Upper lobe of left lung (tissue), 6 donors: ENCODE measurements at regions not wholly inside any gene's neighbourhood (a gene's known extent, or its start where the extent isn't known, plus 50 kb on each side); places are given as distances from the start of the nearest gene placed in this dataset.

Experiments used
- ATAC-seq, 2 donors: fragments of 200-7000 bp; cut with Tn5 transposase; one replicate each; pipeline ENCODE4 v1.9.1; 2022; ENCODE audit warnings: mild to moderate bottlenecking in 2 of 2, moderate library complexity in 2 of 2; ENCODE audit not compliant: low FRiP score in 2 of 2
- DNase-seq, 2 donors: peaks; one replicate each; pipeline ENCODE4 v3.0.0-alpha.2; 2019 to 2020
- H3K27ac ChIP-seq, 4 donors: fragments of 200-600 bp; sonication (generic); one replicate each; pipeline ENCODE4 v1.5.1; 2016 to 2019
- H3K27me3 ChIP-seq, 4 donors: fragments of 200-600 bp; sonication (generic); one replicate each; pipeline ENCODE4 v1.5.1; 2017 to 2019
- H3K36me3 ChIP-seq, 4 donors: fragments of 200-600 bp; sonication (generic); one replicate each; pipeline ENCODE4 v1.5.1; 2016 to 2019
- H3K4me1 ChIP-seq, 4 donors: fragments of 200-600 bp; sonication (generic); one replicate each; pipeline ENCODE4 v1.5.1; 2018 to 2019
- H3K4me3 ChIP-seq, 4 donors: fragments of 200-600 bp; sonication (generic); one replicate each; pipeline ENCODE4 v1.5.1; 2017 to 2019; ENCODE audit warnings: mild to moderate bottlenecking in 2 of 4, moderate library complexity in 1 of 4
- H3K9me3 ChIP-seq, 4 donors: fragments of 200-600 bp; sonication (generic); one replicate each; pipeline ENCODE4 v1.5.1; 2018 to 2019
- CTCF ChIP-seq, 6 experiments: fragments of 450-650 bp in 4 of 6; fragments of 200-600 bp in 2 of 6; sonication (generic) in 2 of 6; IDR thresholded peaks; one replicate each; pipeline ENCODE4 v1.5.1; 2016 to 2019; ENCODE audit warnings: antibody characterized with exemption in 6 of 6
- EP300 ChIP-seq, 4 donors: sonication (generic); formaldehyde crosslinking; IDR thresholded peaks; one replicate each; pipeline ENCODE4 v1.5.1; 2017; ENCODE audit warnings: antibody characterized with exemption in 4 of 4, control low read depth in 2 of 4
- POLR2A ChIP-seq, 4 donors: fragments of 450-650 bp; IDR thresholded peaks; one replicate each; pipeline ENCODE4 v1.5.1; 2016 to 2017; ENCODE audit warnings: antibody characterized with exemption in 4 of 4, mild to moderate bottlenecking in 2 of 4
- POLR2AphosphoS5 ChIP-seq, 2 donors: sonication (generic); formaldehyde crosslinking; IDR thresholded peaks; one replicate each; pipeline ENCODE4 v1.5.1; 2017; ENCODE audit warnings: antibody characterized with exemption in 2 of 2
- WGBS, 2 donors: methylation state at CpG; one replicate each; pipeline ENCODE4 v1.1.5; 2017 to 2018; 5-methylcytosine and 5-hydroxymethylcytosine counted together
- donor health status: DM: no; HTN: no; CAD: no; lungs with moderate emphysema.
- donor health status: DM: no; HTN: yes; CAD: no; lungs with severe emphysema.

- H3K27ac ChIP-seq = no peak overlapping the region
- H3K27me3 ChIP-seq = no peaks in the 10 kb centered on the region
- DNase-seq (no peak), ATAC-seq (no peak)
- peaks cover 0 to 10% (median 4%) of the 10 kb centered on the region in 4 donors for H3K9me3 ChIP-seq
- no peaks in the 10 kb centered on the region for H3K36me3 ChIP-seq
- no peaks in the 10 kb centered on the region for H3K4me1 ChIP-seq
- H3K4me3 ChIP-seq = no peak overlapping the region
- WGBS, 2 donors = 65 to 68% methylated on average over 3 of the region's 3 CpGs
- TF ChIP-seq POLR2A (IDR thresholded peaks at IDR 0.05) (no peak), POLR2AphosphoS5 (IDR thresholded peaks at IDR 0.05) (no peak), CTCF (IDR thresholded peaks at IDR 0.05) (no peak), EP300 (IDR thresholded peaks at IDR 0.05) (no peak)
Observed at GRCh38 chr12:42936991-42937390, 347.4 kb upstream of the PRICKLE1 start.

GRCh38 chr12:42936260-42936659 is 346.7 kb upstream of the PRICKLE1 start:
- Histone ChIP-seq H3K36me3 (no peaks in the 10 kb centered on the region), H3K4me1 (no peaks in the 10 kb centered on the region), H3K4me3 (no peak overlapping the region), H3K9me3 (peaks cover 0 to 4% (median 2%) of the 10 kb centered on the region in 4 donors), H3K27me3 (no peaks in the 10 kb centered on the region), H3K27ac (no peak overlapping the region)
- ATAC-seq (no peak), DNase-seq (no peak)
- no peak for TF ChIP-seq EP300 (IDR thresholded peaks at IDR 0.05)
- TF ChIP-seq POLR2A (IDR thresholded peaks at IDR 0.05) = no peak
- TF ChIP-seq POLR2AphosphoS5 (IDR thresholded peaks at IDR 0.05) = no peak
- TF ChIP-seq CTCF (IDR thresholded peaks at IDR 0.05) = no peak
- 95% methylated on average over 1 of the region's 1 CpG for WGBS, 2 donors

GRCh38 chr12:42935756-42936155 is 346.2 kb upstream of the PRICKLE1 start:
- WGBS, 2 donors = 78 to 80% methylated on average over 2 of the region's 2 CpGs
- Histone ChIP-seq H3K36me3 (no peaks in the 10 kb centered on the region), H3K27ac (no peak overlapping the region), H3K9me3 (peaks cover 0 to 4% (median 0%) of the 10 kb centered on the region in 4 donors), H3K4me1 (no peaks in the 10 kb centered on the region), H3K4me3 (no peak overlapping the region), H3K27me3 (no peaks in the 10 kb centered on the region)
- ATAC-seq (no peak), DNase-seq (no peak)
- TF ChIP-seq POLR2AphosphoS5 (IDR thresholded peaks at IDR 0.05) (peak in 1 of 2 donors; percentile 11), POLR2A (IDR thresholded peaks at IDR 0.05) (no peak)

GRCh38 chr12:42935090-42935489 is 345.5 kb upstream of the PRICKLE1 start:
- no peak for TF ChIP-seq EP300 (IDR thresholded peaks at IDR 0.05)
- no peak for TF ChIP-seq POLR2A (IDR thresholded peaks at IDR 0.05)
- no peak for TF ChIP-seq POLR2AphosphoS5 (IDR thresholded peaks at IDR 0.05)
- no peak for TF ChIP-seq CTCF (IDR thresholded peaks at IDR 0.05)
- Histone ChIP-seq H3K27ac (no peak overlapping the region), H3K36me3 (no peaks in the 10 kb centered on the region), H3K4me3 (no peak overlapping the region), H3K4me1 (no peaks in the 10 kb centered on the region), H3K9me3 (peaks cover 0 to 4% (median 0%) of the 10 kb centered on the region in 4 donors), H3K27me3 (no peaks in the 10 kb centered on the region)
- 77 to 87% methylated on average over 5 of the region's 5 CpGs for WGBS, 2 donors
- DNase-seq (no peak), ATAC-seq (peak in 1 of 2 donors; percentile 49)

- ATAC-seq (no peak), DNase-seq (no peak)
- Histone ChIP-seq H3K27me3 (no peaks in the 10 kb centered on the region), H3K27ac (no peak overlapping the region), H3K9me3 (peaks cover 0 to 1% (median 0%) of the 10 kb centered on the region in 4 donors), H3K4me1 (no peaks in the 10 kb centered on the region), H3K36me3 (no peaks in the 10 kb centered on the region), H3K4me3 (no peak overlapping the region)
- TF ChIP-seq POLR2A (IDR thresholded peaks at IDR 0.05) = no peak
- no peak for TF ChIP-seq POLR2AphosphoS5 (IDR thresholded peaks at IDR 0.05)
- TF ChIP-seq EP300 (IDR thresholded peaks at IDR 0.05) = no peak
- 49 to 52% methylated on average over 6 of the region's 6 CpGs for WGBS, 2 donors
Observed at GRCh38 chr12:42933461-42934081, 344.0 kb upstream of the PRICKLE1 start.

GRCh38 chr12:42932936-42933335 is 343.4 kb upstream of the PRICKLE1 start:
- no peak overlapping the region for H3K4me3 ChIP-seq
- no peak for ATAC-seq
- 83 to 90% methylated on average over 5 of the region's 5 CpGs for WGBS, 2 donors
- no peak overlapping the region for H3K27ac ChIP-seq
- H3K27me3 ChIP-seq = no peaks in the 10 kb centered on the region
- no peak for TF ChIP-seq EP300 (IDR thresholded peaks at IDR 0.05)
- TF ChIP-seq CTCF (IDR thresholded peaks at IDR 0.05) = no peak
- TF ChIP-seq POLR2AphosphoS5 (IDR thresholded peaks at IDR 0.05) = no peak
- TF ChIP-seq POLR2A (IDR thresholded peaks at IDR 0.05) = no peak
- H3K4me1 ChIP-seq = no peaks in the 10 kb centered on the region
- H3K9me3 ChIP-seq = no peaks in the 10 kb centered on the region
- H3K36me3 ChIP-seq = no peaks in the 10 kb centered on the region
- no peak for DNase-seq
